Hypothalamus (tissue), 51 donors: ENCODE measurements at regions not wholly inside any gene's neighbourhood (a gene's known extent, or its start where the extent isn't known, plus 50 kb on each side); places are given as distances from the start of the nearest gene placed in this dataset.

ENCODE experiments used
- DNase-seq, 51 donors: peaks; one replicate each; lab custom pipeline; 2025; lab: John Stamatoyannopoulos, UW

DNA sequence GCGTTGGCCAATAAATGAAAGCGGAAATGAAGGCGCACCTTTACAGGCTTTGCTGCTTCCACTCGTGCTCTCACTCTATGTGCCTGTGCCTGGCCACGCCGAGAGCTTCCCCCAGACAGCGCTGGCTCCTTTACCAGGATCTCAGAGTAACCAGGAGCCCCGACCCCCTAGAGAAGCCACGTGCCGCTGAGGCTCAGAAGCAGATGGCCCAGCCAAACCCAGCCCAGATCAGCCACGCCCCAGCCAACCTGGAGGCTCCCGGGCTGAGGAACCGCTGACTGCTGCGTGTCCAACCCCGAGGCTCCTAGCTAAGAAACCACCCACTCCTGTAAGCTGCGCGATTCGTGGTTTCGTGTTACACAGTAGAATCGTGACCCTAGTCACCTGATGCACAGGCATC is 199.3 kb downstream of the NCK2 start:
- DNase-seq, result no peak
